Endothelial cell of umbilical vein (primary cell): ENCODE measurements at regions not wholly inside any gene's neighbourhood (a gene's known extent, or its start where the extent isn't known, plus 50 kb on each side); places are given as distances from the start of the nearest gene placed in this dataset.

Experiments
- BruUV-seq: library from RNA; stranded (reverse); fragments of 400-500 nt; replicated peaks from 2 replicates; lab custom pipeline; 2021; lab: Mats Ljungman, UMichigan
- CTCF ChIA-PET: fragments of 300-600, 350-600 bp; sonication (Branson Sonifier 250); formaldehyde crosslinking; loops from one replicate; lab custom pipeline; 2021; ENCODE audit warnings: antibody characterized with exemption, inconsistent platforms; lab: Charles Lee
- POLR2A ChIA-PET: fragments of 300-600, 350-600 bp; sonication (Branson Sonifier 250); formaldehyde crosslinking; loops from one replicate; lab custom pipeline; 2021; ENCODE audit warnings: antibody characterized with exemption, inconsistent platforms; lab: Charles Lee
- DNase-seq: peaks from one replicate; pipeline ENCODE4 v3.0.0-alpha.2; 2011; ENCODE audit warnings: low read depth, low spot score
- FAIRE-seq: peaks from 2 replicates; lab custom pipeline; 2011; peaks lifted over from hg19 to GRCh38; lab: Jason Lieb, UNC
- H2AFZ ChIP-seq: 2 replicates; pipeline ENCODE4 v1.6.0; 2012; ENCODE audit warnings: low read depth, low read length, control low read depth, inconsistent platforms
- H3K27ac ChIP-seq: 2 replicates; pipeline ENCODE4 v1.5.1; 2011; ENCODE audit warnings: low read depth, mild to moderate bottlenecking, control low read depth, low read length, moderate library complexity; ENCODE audit not compliant: insufficient read depth
- H3K27me3 ChIP-seq, 2 experiments: 2 replicates each; pipeline versions ENCODE4 v1.6.0 to v1.6.1; 2011; ENCODE audit warnings: low read length in 2 of 2, mixed read lengths in 1 of 2; ENCODE audit not compliant: control insufficient read depth in 2 of 2, insufficient read depth in 2 of 2
- H3K36me3 ChIP-seq, 2 experiments: 2 replicates in 1 of 2; 3 replicates in 1 of 2; pipeline ENCODE4 v1.5.1; 2011; ENCODE audit warnings: low read length in 2 of 2, mild to moderate bottlenecking in 1 of 2, moderate library complexity in 1 of 2; ENCODE audit not compliant: control insufficient read depth in 2 of 2, insufficient read depth in 2 of 2; ENCODE audit errors: extremely low read depth in 1 of 2
- H3K4me1 ChIP-seq: 3 replicates; pipeline ENCODE4 v1.5.1; 2011; ENCODE audit warnings: mild to moderate bottlenecking, low read length; ENCODE audit not compliant: control insufficient read depth, insufficient read depth; ENCODE audit errors: extremely low read depth
- H3K4me2 ChIP-seq: 2 replicates; pipeline ENCODE4 v1.6.1; 2011; ENCODE audit warnings: low read length, control low read depth, mixed read lengths; ENCODE audit not compliant: insufficient read depth
- H3K4me3 ChIP-seq, 3 experiments: fragments of 200-600 bp in 1 of 3; sonication (generic), shearing (Covaris generic) in 1 of 3; replicated peaks in 1 of 3; 2 replicates each; pipeline ENCODE4 v1.5.1; 2011 to 2016; ENCODE audit warnings: control low read depth in 3 of 3, low read length in 3 of 3, mild to moderate bottlenecking in 2 of 3, inconsistent platforms in 1 of 3, low read depth in 1 of 3, moderate library complexity in 1 of 3; ENCODE audit not compliant: insufficient read depth in 1 of 3
- H3K79me2 ChIP-seq: 2 replicates; pipeline ENCODE4 v1.6.0; 2012; ENCODE audit warnings: low read length, inconsistent platforms; ENCODE audit not compliant: control insufficient read depth, insufficient read depth
- H3K9ac ChIP-seq: replicated peaks from 2 replicates; pipeline ENCODE3; 2011; ENCODE audit warnings: low read length, control low read depth; ENCODE audit not compliant: insufficient read depth; ENCODE audit errors: extremely low read depth
- H3K9me1 ChIP-seq: replicated peaks from 3 replicates; pipeline ENCODE4 v1.6.0; 2011; ENCODE audit warnings: mild to moderate bottlenecking, low read length; ENCODE audit not compliant: control insufficient read depth, insufficient read depth; ENCODE audit errors: extremely low read depth
- H3K9me3 ChIP-seq: replicated peaks from 2 replicates; pipeline ENCODE4 v1.5.1; 2012; ENCODE audit warnings: low read length, inconsistent platforms; ENCODE audit not compliant: control insufficient read depth, insufficient read depth
- H4K20me1 ChIP-seq: replicated peaks from 2 replicates; pipeline ENCODE3; 2011; ENCODE audit warnings: mild to moderate bottlenecking, low read length; ENCODE audit not compliant: control insufficient read depth, insufficient read depth; ENCODE audit errors: extremely low read depth
- EZH2 ChIP-seq: IDR thresholded peaks from 2 replicates; pipeline ENCODE4 v1.6.1; 2012; ENCODE audit warnings: borderline replicate concordance, low read depth, mild to moderate bottlenecking, moderate library complexity, low read length, inconsistent platforms; ENCODE audit not compliant: severe bottlenecking
- FOS ChIP-seq: IDR thresholded peaks from 2 replicates; pipeline ENCODE4 v1.6.1; 2011; ENCODE audit warnings: mild to moderate bottlenecking, low read length, moderate library complexity, borderline replicate concordance; ENCODE audit not compliant: insufficient read depth
- GATA2 ChIP-seq: IDR thresholded peaks from 2 replicates; pipeline ENCODE4 v1.7.0; 2011; ENCODE audit warnings: low read depth, mild to moderate bottlenecking, moderate library complexity, mixed read lengths, low read length; ENCODE audit not compliant: insufficient read length, insufficient read depth
- JUN ChIP-seq: IDR thresholded peaks from 2 replicates; pipeline ENCODE4 v1.6.1; 2011; ENCODE audit warnings: borderline replicate concordance, low read depth; ENCODE audit not compliant: insufficient read length, insufficient read depth
- MYC ChIP-seq: IDR thresholded peaks from one replicate; pipeline ENCODE4 v1.6.1; 2011; ENCODE audit warnings: mild to moderate bottlenecking, low read depth, low read length
- POLR2A ChIP-seq: IDR thresholded peaks from 2 replicates; pipeline ENCODE4 v1.6.1; 2012; ENCODE audit warnings: low read depth, mild to moderate bottlenecking, control low read depth, low read length
- POLR2AphosphoS5 ChIP-seq: IDR thresholded peaks from 2 replicates; pipeline ENCODE4 v1.6.1; 2012; ENCODE audit warnings: low read depth, mild to moderate bottlenecking, control low read depth, low read length, moderate library complexity; ENCODE audit not compliant: insufficient read depth
- dilution Hi-C: fragments of 300-500 bp; cut with MboI; formaldehyde crosslinking; loops from one replicate; pipeline ENCODE4 v1.15.0; 2019; ENCODE audit warnings: low sequenced_read_pairs; ENCODE audit not compliant: extremely low pct_ligation_motif_present
- intact Hi-C: fragments of 100-400 bp; cut with micrococcal nuclease; formaldehyde crosslinking; loops from one replicate; pipeline ENCODE4 v1.10.0; 2022
- TF ChIP-seq, protein P1 (sequence below): IDR thresholded peaks from 2 replicates; pipeline ENCODE4 v1.6.1; 2011; ENCODE audit not compliant: insufficient read depth, insufficient read length
- TF ChIP-seq, protein P2 (sequence below), 2 donors: IDR thresholded peaks; 1 replicate in 1 of 2; 2 replicates in 1 of 2; pipeline ENCODE4 v1.5.1; 2011; ENCODE audit warnings: low read length in 2 of 2, mild to moderate bottlenecking in 2 of 2, moderate library complexity in 2 of 2, control low read depth in 1 of 2, inconsistent platforms in 1 of 2, low read depth in 1 of 2; ENCODE audit not compliant: insufficient read depth in 1 of 2; ENCODE audit errors: extremely low read depth in 1 of 2

DNA sequence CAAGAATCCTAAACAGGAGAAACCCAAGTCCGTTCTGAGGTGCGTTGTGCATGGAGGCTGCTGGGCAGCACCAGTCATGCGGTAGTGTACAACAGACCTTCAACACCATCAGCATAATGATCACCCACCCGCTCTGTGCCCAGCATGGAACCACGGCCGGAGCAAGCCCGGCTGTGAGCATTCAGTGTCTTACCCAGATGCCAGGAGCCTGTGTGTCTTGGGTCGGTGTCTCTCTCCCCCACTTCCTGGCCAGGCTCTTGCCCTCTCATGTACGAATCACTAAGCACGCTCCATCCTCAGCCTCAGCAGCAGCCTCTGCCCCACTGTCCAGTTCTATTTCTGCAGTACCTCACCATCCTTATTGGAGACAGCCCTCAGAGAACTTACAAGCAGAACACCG, 231.6 kb upstream of the IRS2 start:
- intact Hi-C loops (no loop called here), dilution Hi-C loops (no loop called here)
- Histone ChIP-seq H3K79me2 (no peaks in the 10 kb centered on the region), H3K36me3 (no peaks in the 10 kb centered on the region), H3K9ac (no peak overlapping the region), H2AFZ (no peak overlapping the region), H3K4me3 (no peak overlapping the region), H3K27me3 (no peaks in the 10 kb centered on the region), H3K4me1 (no peaks in the 10 kb centered on the region), H3K9me1 (no peaks in the 10 kb centered on the region), H3K4me2 (no peak overlapping the region), H3K9me3 (no peaks in the 10 kb centered on the region), H3K27ac (no peak overlapping the region), H4K20me1 (no peaks in the 10 kb centered on the region)
- TF ChIP-seq POLR2A (no peak), POLR2AphosphoS5 (no peak), MYC (no peak), FOS (no peak), GATA2 (no peak), JUN (no peak), EZH2 (no peak)
- TF ChIP-seq, protein P1, sequence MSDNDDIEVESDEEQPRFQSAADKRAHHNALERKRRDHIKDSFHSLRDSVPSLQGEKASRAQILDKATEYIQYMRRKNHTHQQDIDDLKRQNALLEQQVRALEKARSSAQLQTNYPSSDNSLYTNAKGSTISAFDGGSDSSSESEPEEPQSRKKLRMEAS, result no peak
- TF ChIP-seq, protein P2, sequence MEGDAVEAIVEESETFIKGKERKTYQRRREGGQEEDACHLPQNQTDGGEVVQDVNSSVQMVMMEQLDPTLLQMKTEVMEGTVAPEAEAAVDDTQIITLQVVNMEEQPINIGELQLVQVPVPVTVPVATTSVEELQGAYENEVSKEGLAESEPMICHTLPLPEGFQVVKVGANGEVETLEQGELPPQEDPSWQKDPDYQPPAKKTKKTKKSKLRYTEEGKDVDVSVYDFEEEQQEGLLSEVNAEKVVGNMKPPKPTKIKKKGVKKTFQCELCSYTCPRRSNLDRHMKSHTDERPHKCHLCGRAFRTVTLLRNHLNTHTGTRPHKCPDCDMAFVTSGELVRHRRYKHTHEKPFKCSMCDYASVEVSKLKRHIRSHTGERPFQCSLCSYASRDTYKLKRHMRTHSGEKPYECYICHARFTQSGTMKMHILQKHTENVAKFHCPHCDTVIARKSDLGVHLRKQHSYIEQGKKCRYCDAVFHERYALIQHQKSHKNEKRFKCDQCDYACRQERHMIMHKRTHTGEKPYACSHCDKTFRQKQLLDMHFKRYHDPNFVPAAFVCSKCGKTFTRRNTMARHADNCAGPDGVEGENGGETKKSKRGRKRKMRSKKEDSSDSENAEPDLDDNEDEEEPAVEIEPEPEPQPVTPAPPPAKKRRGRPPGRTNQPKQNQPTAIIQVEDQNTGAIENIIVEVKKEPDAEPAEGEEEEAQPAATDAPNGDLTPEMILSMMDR (IDR thresholded peaks at IDR 0.05; ENCODE audit: extremely low read depth in 1 of 2, insufficient read depth in 1 of 2, low read depth in 1 of 2, low read length in 2 of 2), result no peak
- no TSS peak for BruUV-seq
- no peak for FAIRE-seq
- POLR2A ChIA-PET, result no interaction called here
- CTCF ChIA-PET, result no interaction called here
- DNase-seq, result no peak
